NCI-H460 (cell line): ENCODE measurements at regions not wholly inside any gene's neighbourhood (a gene's known extent, or its start where the extent isn't known, plus 50 kb on each side); places are given as distances from the start of the nearest gene placed in this dataset.
"Not testable (repeated sequence)": the region's sequence is repeated elsewhere in the genome, so short reads cannot be mapped to it uniquely, and the experiment has no call there.

ENCODE experiments used
- DNase-seq: peaks from one replicate; pipeline ENCODE4 v3.0.0-alpha.2; 2016; ENCODE audit warnings: low read depth; ENCODE audit errors: extremely low read depth

DNA sequence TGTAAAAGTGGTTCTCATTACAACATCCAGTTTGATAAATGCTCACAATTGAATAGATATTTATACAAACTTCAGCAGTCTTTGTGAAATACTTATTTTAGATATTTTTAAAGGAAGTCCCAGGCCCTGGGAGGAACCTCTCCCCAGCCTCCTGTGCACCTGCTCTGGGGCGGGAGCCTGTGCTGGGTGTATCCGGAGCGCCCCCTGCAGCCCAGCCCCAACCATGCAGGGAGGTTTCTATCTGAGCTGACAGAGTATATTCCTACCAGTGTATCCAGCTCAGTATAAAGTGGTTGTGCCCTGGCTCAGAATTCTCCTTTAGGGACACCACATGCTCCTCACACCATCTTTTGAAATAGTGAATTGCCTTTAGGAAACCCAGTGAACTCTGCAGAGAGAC, 851.8 kb downstream of the TMEM121 start:
- DNase-seq, result no peak

GRCh38 chr14:106380740-106381139, 854.4 kb downstream of the TMEM121 start:
- DNase-seq, result no peak

- not testable (repeated sequence) for DNase-seq
Observed at GRCh38 chr14:106389186-106389585, 862.8 kb downstream of the TMEM121 start.

- DNase-seq, result no peak
Observed at GRCh38 chr14:106390401-106390800, 864.0 kb downstream of the TMEM121 start.

DNA sequence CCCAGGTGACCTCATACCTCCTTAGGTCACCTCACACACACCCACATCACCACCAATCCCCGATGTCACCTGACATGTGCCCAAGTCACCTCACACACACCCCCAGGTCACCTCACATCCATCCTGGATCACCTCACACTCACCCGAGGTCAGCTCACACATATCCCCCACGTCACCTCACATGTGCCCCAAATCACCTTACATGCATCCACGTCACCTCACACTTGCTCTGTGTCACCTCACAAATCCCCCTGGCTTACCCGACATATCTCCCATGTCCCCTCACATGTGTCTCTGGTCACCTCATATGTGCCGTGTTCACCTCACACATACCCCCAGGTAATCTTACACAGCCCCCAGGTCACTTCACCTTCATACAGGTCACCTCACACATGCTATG, 864.6 kb downstream of the TMEM121 start:
- no peak for DNase-seq

DNA sequence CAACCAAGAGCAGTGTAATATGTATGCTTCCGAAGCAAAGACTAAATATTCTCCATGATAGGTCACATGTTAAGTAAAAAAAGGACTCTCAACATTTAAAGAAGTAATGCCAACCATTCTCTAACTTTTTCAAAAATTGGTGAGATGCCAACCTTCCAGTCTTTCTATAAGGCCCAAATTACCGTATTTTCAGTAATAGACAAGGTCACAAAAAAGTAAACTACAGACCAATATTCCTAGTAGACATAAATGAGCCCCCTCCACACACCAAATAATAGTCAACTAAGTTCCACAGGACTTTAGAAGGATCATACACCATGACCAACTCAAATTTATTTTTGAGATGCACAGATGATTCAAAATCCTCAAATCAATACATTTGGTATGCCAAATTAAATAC, 867.4 kb downstream of the TMEM121 start:
- no peak for DNase-seq

- no peak for DNase-seq
Observed at GRCh38 chr14:106395456-106396050, 869.2 kb downstream of the TMEM121 start.

GRCh38 chr14:106396999-106397398, 870.6 kb downstream of the TMEM121 start:
- DNase-seq, result no peak

GRCh38 chr14:106398931-106399331, 872.5 kb downstream of the TMEM121 start:
- DNase-seq, result not testable (repeated sequence)

GRCh38 chr14:106401316-106401715, 874.9 kb downstream of the TMEM121 start:
- not testable (repeated sequence) for DNase-seq

GRCh38 chr14:106410229-106410628, 883.8 kb downstream of the TMEM121 start:
- DNase-seq, result not testable (repeated sequence)

DNA sequence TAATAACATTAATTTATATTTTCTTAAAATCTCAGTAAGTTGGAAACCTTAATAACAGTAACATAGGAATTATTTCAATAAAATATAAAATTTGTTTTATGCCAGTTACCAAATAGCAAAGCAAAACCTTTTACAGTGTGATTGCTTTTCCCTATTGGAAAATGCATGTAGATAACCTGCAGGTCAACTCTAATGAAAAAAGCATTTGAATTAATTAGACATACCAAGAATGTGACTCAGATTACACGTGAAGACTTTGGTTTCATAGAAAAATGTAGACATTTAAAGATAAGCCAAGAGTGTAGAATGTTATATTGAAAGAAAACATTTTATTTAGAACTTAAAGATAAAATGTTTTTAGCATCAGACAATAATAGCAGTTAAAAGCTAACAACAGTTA, 888.1 kb downstream of the TMEM121 start:
- no peak for DNase-seq

DNA sequence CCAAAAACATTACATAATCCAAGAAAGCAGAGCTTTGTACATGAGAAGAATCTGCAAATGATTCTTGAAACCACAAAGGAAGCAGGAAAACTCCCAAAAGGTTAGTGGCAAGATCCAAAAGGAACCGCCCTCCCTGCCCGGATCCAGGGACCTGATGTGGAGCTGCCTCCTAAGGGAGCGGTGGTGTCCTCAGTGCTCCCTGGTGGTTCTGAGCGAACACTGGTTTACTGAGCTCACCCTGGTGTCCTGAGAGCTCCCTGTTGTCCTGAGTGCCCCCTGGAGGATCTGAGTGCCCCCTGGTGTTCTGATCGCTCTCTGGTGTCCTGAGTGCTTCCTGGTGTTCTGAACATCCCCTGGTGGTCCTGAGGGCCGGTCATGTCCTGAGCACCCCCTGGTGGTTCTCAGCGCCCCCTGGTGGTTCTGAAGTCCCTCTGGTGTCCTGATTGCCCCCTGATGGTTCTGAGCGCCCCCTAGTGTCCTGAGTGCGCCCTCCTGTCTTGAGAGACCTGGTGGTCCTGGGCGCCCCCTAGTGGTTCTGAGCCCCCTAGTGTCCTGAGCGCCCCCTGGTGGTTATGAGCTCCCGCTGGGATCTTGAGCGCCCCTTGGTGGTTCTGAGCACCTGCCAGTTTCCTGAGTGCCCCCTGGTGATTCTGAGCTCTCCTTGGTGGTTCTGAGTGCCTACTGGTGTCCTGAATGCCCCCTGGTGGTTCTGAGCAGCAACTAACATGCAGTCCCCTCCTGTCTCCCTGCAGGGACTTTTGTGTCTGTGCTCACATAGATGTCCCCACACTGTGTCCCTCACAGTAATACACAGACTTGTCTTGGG, 891.1 kb downstream of the TMEM121 start:
- peak; percentile 13 for DNase-seq

DNA sequence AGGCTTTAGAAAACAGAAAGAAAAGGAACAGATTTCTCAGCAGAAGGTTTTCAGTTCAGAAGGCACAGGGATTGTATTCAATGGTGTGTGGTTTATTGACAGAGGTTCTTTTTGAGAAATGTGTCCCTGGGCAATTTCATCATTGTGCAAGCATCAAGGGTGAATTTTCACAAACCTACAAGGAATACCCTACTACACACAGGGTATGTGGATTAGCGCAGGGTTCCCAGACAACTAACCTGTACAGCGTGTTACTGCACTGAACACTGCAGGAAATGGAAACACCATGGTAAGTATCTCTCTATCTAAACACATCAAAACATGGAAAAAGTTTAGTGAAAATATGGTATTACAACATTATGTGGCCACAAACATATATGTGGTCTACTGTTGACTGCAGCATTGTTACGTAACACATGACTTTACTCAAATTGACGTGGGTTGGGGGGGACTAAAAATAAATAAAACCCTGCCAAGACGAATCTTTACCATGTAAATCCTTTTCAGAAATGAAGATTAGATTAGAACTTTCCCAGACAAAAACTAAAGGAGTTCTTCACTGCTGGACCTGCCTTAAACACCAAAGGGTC, 893.1 kb downstream of the TMEM121 start:
- DNase-seq, result no peak

GRCh38 chr14:106421431-106422033, 895.1 kb downstream of the TMEM121 start:
- peak; percentile 26 for DNase-seq

GRCh38 chr14:106422066-106422465, 895.7 kb downstream of the TMEM121 start:
- no peak for DNase-seq

DNA sequence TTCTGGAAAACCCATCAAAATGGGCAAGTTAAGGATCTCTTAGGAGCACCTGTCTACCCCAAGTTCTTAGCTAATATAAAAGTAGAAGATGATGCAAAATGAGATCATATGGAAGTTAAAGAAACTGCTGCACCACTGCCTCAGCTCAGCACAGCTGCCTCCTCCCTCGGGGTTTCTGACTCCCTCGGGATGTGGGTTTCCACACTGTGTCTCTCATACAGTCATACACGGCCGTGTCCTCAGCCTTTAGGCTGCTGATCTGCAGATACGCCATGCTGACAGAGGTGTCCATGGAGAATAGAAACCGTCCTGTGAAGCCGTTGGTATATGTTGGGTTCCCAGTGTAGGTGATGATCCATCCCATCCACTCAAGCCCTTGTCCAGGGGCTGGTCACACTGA, 898.8 kb downstream of the TMEM121 start:
- not testable (repeated sequence) for DNase-seq

DNA sequence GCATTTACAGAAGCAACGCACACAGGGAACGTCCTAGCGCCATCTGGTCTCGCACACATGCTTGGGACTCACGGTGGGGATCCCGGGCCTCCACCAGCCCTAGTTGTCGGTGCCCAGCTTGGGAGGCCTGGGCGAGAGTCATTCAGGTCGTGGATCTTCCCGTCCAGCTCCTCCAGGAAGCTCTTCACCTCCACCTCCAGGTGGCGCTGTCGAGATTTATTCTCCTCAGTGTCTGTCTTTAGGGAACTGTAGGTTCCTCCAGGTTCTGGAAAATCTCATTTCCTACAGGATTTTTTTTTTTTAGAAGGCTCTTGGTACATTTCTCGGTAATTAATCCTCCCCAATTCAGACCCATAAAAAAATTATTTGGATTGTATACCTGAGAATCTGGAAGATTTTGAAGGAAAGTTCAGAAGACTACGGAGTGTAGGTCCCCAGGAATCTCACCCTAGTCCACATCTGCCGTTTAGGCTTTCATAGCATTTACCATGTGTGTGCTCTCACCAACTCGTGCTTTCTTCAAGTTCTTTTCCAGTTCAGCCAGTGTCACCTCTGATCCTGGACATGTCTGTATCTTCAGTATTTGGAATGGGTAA, 910.0 kb downstream of the TMEM121 start:
- DNase-seq, result peak; percentile 64

GRCh38 chr14:106442857-106443256, 916.5 kb downstream of the TMEM121 start:
- no peak for DNase-seq

DNA sequence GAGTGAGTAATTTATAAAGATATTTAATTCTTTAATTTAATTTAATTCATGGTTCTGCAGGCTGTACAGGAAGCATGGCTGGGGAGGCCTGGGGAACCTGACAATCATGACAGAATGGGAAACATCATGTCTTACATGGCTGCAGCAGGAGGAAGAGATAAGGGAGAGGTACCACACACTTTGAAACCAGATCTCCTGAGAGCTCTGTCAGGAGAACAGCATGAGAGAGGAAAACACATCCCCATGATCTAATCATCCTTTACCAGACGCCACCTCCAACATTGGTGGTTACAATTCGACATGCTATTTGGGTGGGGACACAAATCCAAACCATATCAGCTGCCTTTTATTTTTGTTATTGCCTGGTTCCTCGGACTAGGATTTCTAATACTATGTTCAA, 928.6 kb downstream of the TMEM121 start:
- DNase-seq, result no peak
